GM12878 (cell line): ENCODE measurements at regions not wholly inside any gene's neighbourhood (a gene's known extent, or its start where the extent isn't known, plus 50 kb on each side); places are given as distances from the start of the nearest gene placed in this dataset.

ENCODE experiments used
- CREB1 ChIP-seq: IDR thresholded peaks from 2 replicates; pipeline ENCODE4 v1.6.1; 2012; ENCODE audit warnings: low read depth, mild to moderate bottlenecking, inconsistent platforms
- HDAC2 ChIP-seq: fragments of 200-600 bp; sonication (generic); IDR thresholded peaks from 2 replicates; pipeline ENCODE4 v1.6.1; 2017
- MTA3 ChIP-seq: IDR thresholded peaks from 2 replicates; pipeline ENCODE4 v1.6.1; 2012; ENCODE audit warnings: low read length, inconsistent platforms, borderline replicate concordance
- RAD21 ChIP-seq: IDR thresholded peaks from 2 replicates; pipeline ENCODE4 v1.6.1; 2011; ENCODE audit warnings: mild to moderate bottlenecking, low read depth, low read length, moderate library complexity; ENCODE audit not compliant: insufficient read depth
- YY1 ChIP-seq: IDR thresholded peaks from 2 replicates; pipeline ENCODE4 v1.6.1; 2011; ENCODE audit warnings: low read depth, mild to moderate bottlenecking, low read length
- TF ChIP-seq, protein P1 (sequence below): IDR thresholded peaks from 2 replicates; pipeline ENCODE4 v1.6.1; 2012; ENCODE audit warnings: mild to moderate bottlenecking, low read depth, low read length
- TF ChIP-seq, protein P2 (sequence below), 3 experiments: IDR thresholded peaks in 2 of 3; conservative IDR thresholded peaks in 1 of 3; 2 replicates each; pipeline ENCODE4 v1.5.1; 2011; ENCODE audit warnings: low read depth in 3 of 3, low read length in 3 of 3, mild to moderate bottlenecking in 3 of 3, control low read depth in 2 of 3, moderate library complexity in 2 of 3, inconsistent platforms in 1 of 3, mixed read lengths in 1 of 3; ENCODE audit not compliant: control insufficient read depth in 2 of 3, insufficient read depth in 1 of 3; ENCODE audit errors: extremely low read depth in 1 of 3

DNA sequence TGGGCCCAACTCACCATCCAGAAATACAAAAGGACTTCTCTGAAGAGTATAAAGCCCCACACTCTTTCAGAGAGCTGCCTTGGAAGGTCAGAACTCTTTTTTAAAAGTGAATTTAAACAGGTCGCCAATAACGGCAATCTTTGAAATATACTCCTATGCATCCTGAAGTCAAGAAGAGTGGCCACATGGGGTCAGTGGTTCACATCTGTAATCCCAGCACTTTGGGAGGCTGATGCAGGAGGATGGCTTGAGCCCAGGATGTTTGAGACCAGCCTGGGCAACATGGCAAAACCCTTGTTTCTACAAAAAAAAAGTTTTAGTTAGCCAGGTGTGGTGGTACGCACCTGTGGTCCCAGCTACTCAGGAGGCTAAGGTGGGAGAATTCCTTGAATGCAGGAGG is 68.1 kb upstream of the FZD7 start:
- TF ChIP-seq CREB1 (no peak), MTA3 (no peak), YY1 (no peak), HDAC2 (no peak), RAD21 (peak; percentile 46)
- TF ChIP-seq, protein P1, sequence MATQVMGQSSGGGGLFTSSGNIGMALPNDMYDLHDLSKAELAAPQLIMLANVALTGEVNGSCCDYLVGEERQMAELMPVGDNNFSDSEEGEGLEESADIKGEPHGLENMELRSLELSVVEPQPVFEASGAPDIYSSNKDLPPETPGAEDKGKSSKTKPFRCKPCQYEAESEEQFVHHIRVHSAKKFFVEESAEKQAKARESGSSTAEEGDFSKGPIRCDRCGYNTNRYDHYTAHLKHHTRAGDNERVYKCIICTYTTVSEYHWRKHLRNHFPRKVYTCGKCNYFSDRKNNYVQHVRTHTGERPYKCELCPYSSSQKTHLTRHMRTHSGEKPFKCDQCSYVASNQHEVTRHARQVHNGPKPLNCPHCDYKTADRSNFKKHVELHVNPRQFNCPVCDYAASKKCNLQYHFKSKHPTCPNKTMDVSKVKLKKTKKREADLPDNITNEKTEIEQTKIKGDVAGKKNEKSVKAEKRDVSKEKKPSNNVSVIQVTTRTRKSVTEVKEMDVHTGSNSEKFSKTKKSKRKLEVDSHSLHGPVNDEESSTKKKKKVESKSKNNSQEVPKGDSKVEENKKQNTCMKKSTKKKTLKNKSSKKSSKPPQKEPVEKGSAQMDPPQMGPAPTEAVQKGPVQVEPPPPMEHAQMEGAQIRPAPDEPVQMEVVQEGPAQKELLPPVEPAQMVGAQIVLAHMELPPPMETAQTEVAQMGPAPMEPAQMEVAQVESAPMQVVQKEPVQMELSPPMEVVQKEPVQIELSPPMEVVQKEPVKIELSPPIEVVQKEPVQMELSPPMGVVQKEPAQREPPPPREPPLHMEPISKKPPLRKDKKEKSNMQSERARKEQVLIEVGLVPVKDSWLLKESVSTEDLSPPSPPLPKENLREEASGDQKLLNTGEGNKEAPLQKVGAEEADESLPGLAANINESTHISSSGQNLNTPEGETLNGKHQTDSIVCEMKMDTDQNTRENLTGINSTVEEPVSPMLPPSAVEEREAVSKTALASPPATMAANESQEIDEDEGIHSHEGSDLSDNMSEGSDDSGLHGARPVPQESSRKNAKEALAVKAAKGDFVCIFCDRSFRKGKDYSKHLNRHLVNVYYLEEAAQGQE = no peak
- TF ChIP-seq, protein P2, sequence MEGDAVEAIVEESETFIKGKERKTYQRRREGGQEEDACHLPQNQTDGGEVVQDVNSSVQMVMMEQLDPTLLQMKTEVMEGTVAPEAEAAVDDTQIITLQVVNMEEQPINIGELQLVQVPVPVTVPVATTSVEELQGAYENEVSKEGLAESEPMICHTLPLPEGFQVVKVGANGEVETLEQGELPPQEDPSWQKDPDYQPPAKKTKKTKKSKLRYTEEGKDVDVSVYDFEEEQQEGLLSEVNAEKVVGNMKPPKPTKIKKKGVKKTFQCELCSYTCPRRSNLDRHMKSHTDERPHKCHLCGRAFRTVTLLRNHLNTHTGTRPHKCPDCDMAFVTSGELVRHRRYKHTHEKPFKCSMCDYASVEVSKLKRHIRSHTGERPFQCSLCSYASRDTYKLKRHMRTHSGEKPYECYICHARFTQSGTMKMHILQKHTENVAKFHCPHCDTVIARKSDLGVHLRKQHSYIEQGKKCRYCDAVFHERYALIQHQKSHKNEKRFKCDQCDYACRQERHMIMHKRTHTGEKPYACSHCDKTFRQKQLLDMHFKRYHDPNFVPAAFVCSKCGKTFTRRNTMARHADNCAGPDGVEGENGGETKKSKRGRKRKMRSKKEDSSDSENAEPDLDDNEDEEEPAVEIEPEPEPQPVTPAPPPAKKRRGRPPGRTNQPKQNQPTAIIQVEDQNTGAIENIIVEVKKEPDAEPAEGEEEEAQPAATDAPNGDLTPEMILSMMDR (IDR thresholded peaks at IDR 0.05 in 2 of 3, conservative IDR thresholded peaks at IDR 0.05 in 1 of 3; ENCODE audit: control insufficient read depth in 2 of 3, extremely low read depth in 1 of 3, insufficient read depth in 1 of 3, low read depth in 3 of 3, low read length in 3 of 3) = peak; percentile 24 to 32 (median 25); a peak in 3 of 6 replicates
